ENCODE measurements at regions not wholly inside any gene's neighbourhood (a gene's known extent, or its start where the extent isn't known, plus 50 kb on each side); places are given as distances from the start of the nearest gene placed in this dataset.

- ChIA-PET CTCF (no interaction called here), POLR2A (no interaction called here)
- no peak overlapping the region for H3K4me3 ChIP-seq (ENCODE audit: low read length)
- DNase-seq, result no peak
- Mint-ChIP-seq H3K27me3 (peaks cover 0 to 3% of the 10 kb centered on the region in 2 donors), H3K36me3 (no peaks in the 10 kb centered on the region), H3K27ac (no peak overlapping the region), H3K4me1 (no peaks in the 10 kb centered on the region), H3K9me3 (no peaks in the 10 kb centered on the region), H3K4me3 (no peak overlapping the region)
- H3K27me3 ChIP-seq (ENCODE audit: insufficient read depth, low read length, poor library complexity, severe bottlenecking), result no peaks in the 10 kb centered on the region
- no peak overlapping the region for H3K27ac ChIP-seq (ENCODE audit: low read depth, low read length)
- H3K4me1 ChIP-seq (ENCODE audit: insufficient read depth, low read length), result no peaks in the 10 kb centered on the region
- H3K9me3 ChIP-seq (ENCODE audit: low read length), result no peaks in the 10 kb centered on the region
- no peaks in the 10 kb centered on the region for H3K36me3 ChIP-seq (ENCODE audit: insufficient read depth, low read length)
Observed at GRCh38 chr5:56286015-56286884, 53.1 kb upstream of the ANKRD55 start.

- Mint-ChIP-seq H3K27me3 (peaks cover 2 to 3% of the 10 kb centered on the region in 2 donors), H3K9me3 (no peaks in the 10 kb centered on the region), H3K36me3 (no peaks in the 10 kb centered on the region), H3K4me1 (no peaks in the 10 kb centered on the region), H3K27ac (no peak overlapping the region), H3K4me3 (no peak overlapping the region)
- H3K36me3 ChIP-seq (ENCODE audit: insufficient read depth, low read length), result no peaks in the 10 kb centered on the region
- H3K27ac ChIP-seq (ENCODE audit: low read depth, low read length), result no peak overlapping the region
- no peaks in the 10 kb centered on the region for H3K27me3 ChIP-seq (ENCODE audit: insufficient read depth, low read length, poor library complexity, severe bottlenecking)
- no peaks in the 10 kb centered on the region for H3K4me1 ChIP-seq (ENCODE audit: insufficient read depth, low read length)
- H3K9me3 ChIP-seq (ENCODE audit: low read length), result no peaks in the 10 kb centered on the region
- ChIA-PET POLR2A (no interaction called here), CTCF (no interaction called here)
- DNase-seq, result no peak
- no peak overlapping the region for H3K4me3 ChIP-seq (ENCODE audit: low read length)
Observed at GRCh38 chr5:56282951-56283350, 49.8 kb upstream of the ANKRD55 start.
